GM23248 (cell line): ENCODE measurements at regions not wholly inside any gene's neighbourhood (a gene's known extent, or its start where the extent isn't known, plus 50 kb on each side); places are given as distances from the start of the nearest gene placed in this dataset.

ENCODE experiments used
- DNase-seq: peaks from one replicate; pipeline ENCODE4 v3.0.0-alpha.2; 2015
- H2AFZ ChIP-seq: fragments of 200-600 bp; sonication (generic); 2 replicates; pipeline ENCODE4 v1.6.1; 2016; ENCODE audit warnings: antibody characterized with exemption
- H3F3A ChIP-seq: fragments of 200-600 bp; sonication (generic); 2 replicates; pipeline ENCODE4 v1.6.1; 2016; ENCODE audit warnings: mild to moderate bottlenecking, antibody characterized with exemption, mixed run types; ENCODE audit not compliant: insufficient read depth
- H3K27ac ChIP-seq: fragments of 200-600 bp; sonication (generic); 2 replicates; pipeline ENCODE4 v1.5.1; 2016; ENCODE audit warnings: mild to moderate bottlenecking
- H3K27me3 ChIP-seq: fragments of 200-600 bp; sonication (generic); replicated peaks from 2 replicates; pipeline ENCODE4 v1.6.1; 2016; ENCODE audit warnings: mild to moderate bottlenecking; ENCODE audit not compliant: insufficient read depth
- H3K36me3 ChIP-seq: fragments of 200-600 bp; sonication (generic); 2 replicates; pipeline ENCODE4 v1.6.1; 2016; ENCODE audit warnings: low read depth, mild to moderate bottlenecking
- H3K4me1 ChIP-seq: fragments of 200-600 bp; sonication (generic); 2 replicates; pipeline ENCODE4 v1.6.1; 2016; ENCODE audit warnings: mild to moderate bottlenecking; ENCODE audit not compliant: insufficient read depth
- H3K4me2 ChIP-seq: fragments of 200-600 bp; sonication (generic); one replicate; pipeline ENCODE4 v1.6.1; 2016; ENCODE audit warnings: mild to moderate bottlenecking; ENCODE audit not compliant: unreplicated experiment
- H3K4me3 ChIP-seq: fragments of 200-600 bp; sonication (generic); 2 replicates; pipeline ENCODE4 v1.5.1; 2016; ENCODE audit warnings: mild to moderate bottlenecking
- H3K79me2 ChIP-seq: fragments of 200-600 bp; sonication (generic); 2 replicates; pipeline ENCODE4 v1.6.1; 2016; ENCODE audit warnings: mild to moderate bottlenecking; ENCODE audit not compliant: insufficient read depth
- H3K9ac ChIP-seq: fragments of 200-600 bp; sonication (generic); 2 replicates; pipeline ENCODE4 v1.6.1; 2016; ENCODE audit warnings: mild to moderate bottlenecking
- H3K9me2 ChIP-seq: fragments of 200-600 bp; sonication (generic); 2 replicates; pipeline ENCODE4 v1.6.1; 2016; ENCODE audit warnings: mixed run types, mild to moderate bottlenecking, moderate library complexity; ENCODE audit not compliant: insufficient read depth
- H3K9me3 ChIP-seq: fragments of 200-600 bp; sonication (generic); one replicate; pipeline ENCODE4 v1.6.1; 2017; ENCODE audit warnings: low read depth
- H4K20me1 ChIP-seq: fragments of 200-600 bp; sonication (generic); 2 replicates; pipeline ENCODE4 v1.6.0; 2016; ENCODE audit not compliant: insufficient read depth
- EZH2 ChIP-seq: fragments of 200-600 bp; sonication (generic); IDR thresholded peaks from 2 replicates; pipeline ENCODE4 v1.6.1; 2018; ENCODE audit warnings: antibody characterized with exemption, mild to moderate bottlenecking; ENCODE audit not compliant: insufficient read depth, poor library complexity, severe bottlenecking
- EZH2phosphoT487 ChIP-seq: fragments of 200-600 bp; sonication (generic); IDR thresholded peaks from 2 replicates; pipeline ENCODE4 v1.6.1; 2018; ENCODE audit warnings: antibody characterized with exemption, moderate library complexity, mild to moderate bottlenecking, low read depth; ENCODE audit not compliant: insufficient read depth
- WGBS, 2 experiments: methylation state at CpG; one replicate each; pipeline ENCODE4 v1.1.6; 2015 to 2017; ENCODE audit warnings: low lambda C conversion rate in 2 of 2, low coverage in 1 of 2; ENCODE audit errors: missing lambda C conversion rate in 2 of 2; 5-methylcytosine and 5-hydroxymethylcytosine counted together
- in situ Hi-C: fragments of 300-500 bp; cut with MboI; formaldehyde crosslinking; loops from 2 replicates; pipeline ENCODE4 v1.15.0; 2020

DNA sequence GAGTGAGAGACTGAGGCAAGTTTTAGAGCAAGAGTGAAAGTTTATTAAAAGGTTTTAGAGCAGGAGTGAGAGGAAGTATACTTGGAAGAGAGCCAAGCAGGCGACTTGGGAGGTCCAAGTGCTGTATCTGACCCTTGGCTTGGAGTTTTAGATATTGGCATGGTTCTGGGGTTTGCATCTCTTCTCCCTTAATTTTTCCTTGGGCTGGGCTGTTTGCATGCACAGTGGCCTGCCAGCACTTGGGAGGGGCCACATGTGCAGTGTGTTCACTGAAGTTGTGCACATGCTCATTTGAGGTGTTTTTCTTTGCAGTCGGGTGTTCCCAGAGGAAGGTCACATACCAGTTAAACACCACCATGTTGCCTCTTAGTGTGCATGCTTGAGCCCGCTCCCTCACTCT lies 464.1 kb downstream of the DMRT2 start:
- H3K36me3 ChIP-seq = no peaks in the 10 kb centered on the region
- H3K79me2 ChIP-seq = no peaks in the 10 kb centered on the region
- H3F3A ChIP-seq = no peaks in the 10 kb centered on the region
- no peak overlapping the region for H2AFZ ChIP-seq
- WGBS, 2 experiments = 13 to 21% methylated on average over 3 of the region's 3 CpGs
- H4K20me1 ChIP-seq = no peaks in the 10 kb centered on the region
- TF ChIP-seq EZH2 (no peak), EZH2phosphoT487 (no peak)
- H3K9ac ChIP-seq = no peak overlapping the region
- DNase-seq = no peak
- H3K9me3 ChIP-seq = no peaks in the 10 kb centered on the region
- no peak overlapping the region for H3K27ac ChIP-seq
- H3K27me3 ChIP-seq = no peaks in the 10 kb centered on the region
- H3K4me3 ChIP-seq = no peak overlapping the region
- no peaks in the 10 kb centered on the region for H3K9me2 ChIP-seq
- no peaks in the 10 kb centered on the region for H3K4me1 ChIP-seq
- in situ Hi-C loops = no loop called here
- H3K4me2 ChIP-seq = no peak overlapping the region

DNA sequence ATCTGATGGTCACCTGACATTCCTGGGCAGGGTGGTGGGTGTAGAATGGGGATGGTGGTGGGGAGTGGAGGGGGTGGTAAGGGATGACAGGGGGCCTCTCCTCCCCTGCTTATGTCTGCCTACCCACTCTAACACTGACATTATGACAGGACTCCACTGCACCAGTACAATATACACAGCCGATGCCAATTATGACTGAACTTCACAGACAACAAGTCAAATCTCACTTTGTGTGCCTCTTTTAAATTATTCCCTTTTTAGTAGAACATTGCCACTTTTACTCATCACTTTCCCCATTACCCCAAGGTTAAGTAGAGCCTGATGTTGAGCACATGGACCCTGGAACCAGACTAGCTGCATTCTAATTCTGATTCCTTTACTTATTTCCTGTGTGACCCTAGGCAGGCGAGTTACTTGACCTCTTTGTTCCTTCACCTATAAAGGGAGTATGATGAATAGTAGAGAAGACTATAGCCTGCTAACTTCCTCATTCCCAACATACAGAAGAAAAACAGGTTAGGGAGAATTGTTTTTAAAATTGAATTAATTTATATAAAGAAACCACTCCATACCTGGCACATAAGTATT lies 464.7 kb downstream of the DMRT2 start:
- no peaks in the 10 kb centered on the region for H4K20me1 ChIP-seq
- no peak overlapping the region for H3K4me3 ChIP-seq
- no peaks in the 10 kb centered on the region for H3K36me3 ChIP-seq
- H3K9ac ChIP-seq = no peak overlapping the region
- no peaks in the 10 kb centered on the region for H3K9me2 ChIP-seq
- no peak overlapping the region for H2AFZ ChIP-seq
- H3K27me3 ChIP-seq = no peaks in the 10 kb centered on the region
- in situ Hi-C loops = no loop called here
- H3K4me2 ChIP-seq = no peak overlapping the region
- no peak for DNase-seq
- no peaks in the 10 kb centered on the region for H3K79me2 ChIP-seq
- no peak overlapping the region for H3K27ac ChIP-seq
- TF ChIP-seq EZH2phosphoT487 (no peak), EZH2 (no peak)
- no peaks in the 10 kb centered on the region for H3F3A ChIP-seq
- no peaks in the 10 kb centered on the region for H3K4me1 ChIP-seq
- H3K9me3 ChIP-seq = no peaks in the 10 kb centered on the region
- 43 to 50% methylated on average over 2 of the region's 2 CpGs for WGBS, 2 experiments

DNA sequence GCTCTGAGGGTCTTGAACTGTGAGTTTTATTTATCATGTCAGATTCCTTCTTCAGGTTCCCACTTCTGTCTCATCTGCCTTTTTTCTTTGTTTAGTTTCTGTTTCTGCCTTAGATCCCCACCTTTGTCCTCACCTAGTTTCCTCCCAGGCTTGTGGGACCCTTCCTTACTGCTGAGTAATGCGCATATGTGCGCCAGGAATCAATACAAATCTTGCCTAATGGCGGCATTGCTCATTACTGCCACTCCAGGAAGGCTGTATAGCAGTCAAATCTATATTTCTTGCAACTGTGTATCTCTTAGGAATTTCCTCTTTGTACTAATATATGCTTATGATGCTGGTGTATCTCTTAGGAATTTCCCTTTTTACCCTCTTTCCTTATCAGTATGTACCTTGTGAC lies 465.4 kb downstream of the DMRT2 start:
- Histone ChIP-seq H3K4me1 (no peaks in the 10 kb centered on the region), H2AFZ (no peak overlapping the region), H3K79me2 (no peaks in the 10 kb centered on the region), H3K36me3 (no peaks in the 10 kb centered on the region), H3K9me3 (no peaks in the 10 kb centered on the region), H3K27ac (no peak overlapping the region), H3K9me2 (no peaks in the 10 kb centered on the region), H3K4me3 (no peak overlapping the region), H3F3A (no peaks in the 10 kb centered on the region), H4K20me1 (no peaks in the 10 kb centered on the region), H3K27me3 (no peaks in the 10 kb centered on the region), H3K4me2 (no peak overlapping the region), H3K9ac (no peak overlapping the region)
- TF ChIP-seq EZH2phosphoT487 = no peak
- no peak for TF ChIP-seq EZH2
- DNase-seq = no peak
- 81 to 84% methylated on average over 3 of the region's 3 CpGs for WGBS, 2 experiments
- in situ Hi-C loops = no loop called here

DNA sequence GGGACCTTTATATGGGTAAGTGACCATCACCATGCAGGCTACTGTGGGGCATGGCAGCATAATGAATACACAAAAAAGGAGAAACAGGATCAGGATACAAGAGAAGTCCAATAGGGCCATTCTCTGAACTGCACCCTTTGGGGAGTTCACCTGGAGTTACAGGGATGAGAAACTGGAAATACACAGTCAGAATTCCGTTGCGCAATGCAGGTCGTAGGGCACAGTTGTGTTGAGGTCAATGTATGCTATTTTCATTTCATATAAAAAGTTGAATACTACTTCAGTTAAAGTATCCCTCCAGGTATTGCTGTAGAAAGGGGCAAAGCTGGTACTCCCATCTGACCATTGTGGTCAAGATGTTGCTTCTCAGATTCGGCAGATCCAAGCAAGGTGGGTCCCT lies 471.4 kb downstream of the DMRT2 start:
- Histone ChIP-seq H3K27ac (no peak overlapping the region), H3F3A (no peaks in the 10 kb centered on the region), H2AFZ (no peak overlapping the region), H3K9ac (no peak overlapping the region), H3K4me2 (no peak overlapping the region), H3K36me3 (no peaks in the 10 kb centered on the region), H3K4me1 (no peaks in the 10 kb centered on the region), H3K27me3 (no peaks in the 10 kb centered on the region), H3K4me3 (no peak overlapping the region), H4K20me1 (no peaks in the 10 kb centered on the region), H3K9me2 (no peaks in the 10 kb centered on the region), H3K9me3 (no peaks in the 10 kb centered on the region), H3K79me2 (no peaks in the 10 kb centered on the region)
- no peak for DNase-seq
- TF ChIP-seq EZH2 (no peak), EZH2phosphoT487 (no peak)
- 38 to 40% methylated on average over 4 of the region's 4 CpGs for WGBS, 2 experiments
- in situ Hi-C loops = no loop called here
